ENCODE measurements at regions not wholly inside any gene's neighbourhood (a gene's known extent, or its start where the extent isn't known, plus 50 kb on each side); places are given as distances from the start of the nearest gene placed in this dataset.
"Not testable (repeated sequence)": the region's sequence is repeated elsewhere in the genome, so short reads cannot be mapped to it uniquely, and the experiment has no call there.

DNA sequence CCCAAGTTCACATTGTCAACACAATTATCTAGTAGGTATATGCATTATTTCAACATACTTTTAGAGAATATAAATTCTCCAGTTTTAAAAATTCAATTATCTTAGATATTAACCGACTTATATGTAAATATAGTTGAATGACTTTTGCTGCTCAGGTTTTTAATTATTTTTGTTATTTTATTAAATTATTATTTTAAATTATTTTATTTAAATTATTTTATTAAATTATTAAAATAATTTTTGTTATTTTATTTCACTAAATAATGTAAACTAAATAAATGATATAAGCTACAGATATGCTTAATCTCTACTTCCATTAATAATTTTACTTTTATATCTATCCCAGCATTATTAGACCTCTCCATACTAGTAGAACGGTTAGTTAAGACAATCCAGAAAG is 544.3 kb upstream of the ARRDC3 start:
- intact Hi-C loops (cut with micrococcal nuclease) = no loop called here
- ATAC-seq (no peak), DNase-seq (no peak)
- Mint-ChIP-seq H3K4me3 (no peak overlapping the region), H3K36me3 (ENCODE audit: low read depth) (no peaks in the 10 kb centered on the region), H3K9me3 (no peaks in the 10 kb centered on the region), H3K4me1 (ENCODE audit: low read depth) (no peaks in the 10 kb centered on the region), H3K27ac (no peak overlapping the region), H3K27me3 (no peaks in the 10 kb centered on the region)
- ChIA-PET POLR2A (no interaction called here), CTCF (no interaction called here)
- TF ChIP-seq, protein P1, sequence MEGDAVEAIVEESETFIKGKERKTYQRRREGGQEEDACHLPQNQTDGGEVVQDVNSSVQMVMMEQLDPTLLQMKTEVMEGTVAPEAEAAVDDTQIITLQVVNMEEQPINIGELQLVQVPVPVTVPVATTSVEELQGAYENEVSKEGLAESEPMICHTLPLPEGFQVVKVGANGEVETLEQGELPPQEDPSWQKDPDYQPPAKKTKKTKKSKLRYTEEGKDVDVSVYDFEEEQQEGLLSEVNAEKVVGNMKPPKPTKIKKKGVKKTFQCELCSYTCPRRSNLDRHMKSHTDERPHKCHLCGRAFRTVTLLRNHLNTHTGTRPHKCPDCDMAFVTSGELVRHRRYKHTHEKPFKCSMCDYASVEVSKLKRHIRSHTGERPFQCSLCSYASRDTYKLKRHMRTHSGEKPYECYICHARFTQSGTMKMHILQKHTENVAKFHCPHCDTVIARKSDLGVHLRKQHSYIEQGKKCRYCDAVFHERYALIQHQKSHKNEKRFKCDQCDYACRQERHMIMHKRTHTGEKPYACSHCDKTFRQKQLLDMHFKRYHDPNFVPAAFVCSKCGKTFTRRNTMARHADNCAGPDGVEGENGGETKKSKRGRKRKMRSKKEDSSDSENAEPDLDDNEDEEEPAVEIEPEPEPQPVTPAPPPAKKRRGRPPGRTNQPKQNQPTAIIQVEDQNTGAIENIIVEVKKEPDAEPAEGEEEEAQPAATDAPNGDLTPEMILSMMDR (IDR thresholded peaks at IDR 0.05) = no peak

DNA sequence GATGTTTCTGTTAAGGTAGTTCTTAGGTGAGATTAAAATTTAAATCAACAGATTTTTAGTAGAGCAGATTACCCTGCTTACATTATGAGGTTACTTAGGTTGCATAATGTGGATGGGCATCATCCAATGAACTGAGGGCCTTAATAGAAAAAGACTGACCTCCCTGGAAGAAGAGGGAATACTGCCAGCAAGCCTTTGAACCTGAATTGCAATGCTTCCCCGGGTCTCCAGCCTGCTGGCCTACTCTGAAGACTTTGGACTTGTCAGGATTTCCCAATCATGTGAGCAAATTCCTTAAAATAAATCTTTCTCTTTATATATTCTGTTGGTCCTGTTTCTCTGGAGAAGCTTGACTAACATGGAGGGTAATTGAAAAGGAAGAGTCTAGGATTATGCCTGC is 542.1 kb upstream of the ARRDC3 start:
- Mint-ChIP-seq H3K27ac (no peak overlapping the region), H3K4me3 (no peak overlapping the region), H3K9me3 (no peaks in the 10 kb centered on the region), H3K36me3 (ENCODE audit: low read depth) (no peaks in the 10 kb centered on the region), H3K27me3 (no peaks in the 10 kb centered on the region), H3K4me1 (ENCODE audit: low read depth) (no peaks in the 10 kb centered on the region)
- TF ChIP-seq, protein P1 (IDR thresholded peaks at IDR 0.05) = no peak
- ATAC-seq = no peak
- DNase-seq = no peak
- intact Hi-C loops (cut with micrococcal nuclease) = no loop called here
- ChIA-PET POLR2A (no interaction called here), CTCF (no interaction called here)

DNA sequence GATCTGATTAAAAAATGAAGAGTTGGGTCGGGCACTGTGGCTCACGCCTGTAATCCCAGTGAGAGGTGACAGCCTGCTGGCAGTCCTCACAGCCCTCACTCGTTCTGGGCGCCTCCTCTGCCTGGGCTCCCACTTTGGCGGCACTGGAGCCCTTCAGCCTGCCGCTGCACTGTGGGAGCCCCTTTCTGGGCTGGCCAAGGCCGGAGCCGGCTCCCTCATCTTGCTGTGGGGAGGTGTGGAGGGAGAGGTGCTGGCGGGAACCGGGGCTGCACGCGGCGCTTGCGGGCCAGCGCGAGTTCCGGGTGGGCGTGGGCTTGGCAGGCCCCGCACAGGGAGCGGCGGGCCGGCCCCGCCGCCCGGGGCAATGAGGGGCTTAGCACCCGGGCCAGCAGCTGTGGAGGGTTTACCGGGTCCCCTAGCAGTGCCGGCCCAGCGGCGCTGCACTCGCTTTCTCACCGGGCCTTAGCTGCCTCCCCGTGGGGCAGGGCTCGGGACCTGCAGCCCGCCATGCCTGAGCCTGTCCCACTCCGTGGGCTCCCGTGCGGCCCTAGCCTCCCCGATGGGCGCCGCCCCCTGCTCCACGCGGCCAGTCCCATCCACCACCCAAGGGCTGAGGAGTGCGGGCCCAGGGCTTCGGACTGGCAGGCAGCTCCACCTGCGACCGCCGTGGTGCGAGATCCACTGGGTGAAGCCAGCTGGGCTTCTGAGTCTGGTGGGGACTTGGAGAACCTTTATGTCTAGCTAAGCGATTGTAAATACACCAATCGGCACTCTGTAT is 534.1 kb upstream of the ARRDC3 start:
- H3K36me3 Mint-ChIP-seq (ENCODE audit: low read depth); ATAC-seq; H3K4me1 Mint-ChIP-seq (ENCODE audit: low read depth); CTCF ChIA-PET; H3K27ac Mint-ChIP-seq; intact Hi-C loops (cut with micrococcal nuclease); POLR2A ChIA-PET; H3K9me3 Mint-ChIP-seq; DNase-seq; H3K4me3 Mint-ChIP-seq; H3K27me3 Mint-ChIP-seq: not testable (repeated sequence)

DNA sequence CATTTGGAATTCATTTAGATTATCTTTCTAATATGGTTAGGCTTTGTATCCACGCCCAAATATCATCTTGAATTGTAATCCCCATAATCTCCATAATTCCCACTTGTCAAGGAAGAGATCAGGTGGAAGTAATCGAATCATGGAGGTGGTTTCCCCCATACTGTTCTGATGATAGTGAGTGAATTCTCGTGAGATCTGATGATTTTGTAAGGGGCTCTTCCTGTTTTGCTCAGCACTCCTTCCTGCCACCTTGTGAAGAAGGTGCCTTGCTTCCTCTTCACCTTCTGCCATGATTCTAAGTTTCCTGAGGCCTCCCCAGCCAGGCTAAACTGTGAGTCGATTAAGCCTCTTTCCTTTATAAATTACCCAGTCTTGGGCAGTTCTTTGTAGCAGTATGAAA is 527.5 kb upstream of the ARRDC3 start:
- Mint-ChIP-seq H3K36me3 (ENCODE audit: low read depth) (no peaks in the 10 kb centered on the region), H3K9me3 (peaks cover 5% of the 10 kb centered on the region), H3K27ac (no peak overlapping the region), H3K27me3 (no peaks in the 10 kb centered on the region), H3K4me1 (ENCODE audit: low read depth) (no peaks in the 10 kb centered on the region), H3K4me3 (no peak overlapping the region)
- TF ChIP-seq, protein P1 (IDR thresholded peaks at IDR 0.05) = no peak
- intact Hi-C loops (cut with micrococcal nuclease) = no loop called here
- DNase-seq (no peak), ATAC-seq (no peak)
- ChIA-PET CTCF (no interaction called here), POLR2A (no interaction called here)

DNA sequence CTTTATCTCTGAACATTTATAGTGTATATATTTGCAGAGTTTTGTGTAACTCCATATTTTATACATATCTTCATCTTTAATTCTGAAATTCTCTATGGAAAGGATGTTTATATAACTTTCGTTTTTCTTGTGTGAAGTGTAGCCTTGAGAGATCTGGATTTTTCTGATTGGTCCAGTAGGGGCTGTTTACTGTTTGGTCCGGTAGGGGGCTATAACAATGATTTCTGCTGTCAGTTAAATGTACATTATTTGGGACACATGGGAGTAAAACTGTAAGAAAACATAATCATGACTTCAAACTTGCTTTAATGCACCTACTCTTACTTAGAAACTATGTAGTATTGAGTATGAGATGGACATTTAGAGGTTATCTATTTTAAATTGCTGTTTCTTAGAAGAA is 527.1 kb upstream of the ARRDC3 start:
- peaks cover 5% of the 10 kb centered on the region for H3K9me3 Mint-ChIP-seq
- ChIA-PET POLR2A (no interaction called here), CTCF (no interaction called here)
- ATAC-seq (no peak), DNase-seq (no peak)
- no peak overlapping the region for H3K4me3 Mint-ChIP-seq
- no peaks in the 10 kb centered on the region for H3K27me3 Mint-ChIP-seq
- intact Hi-C loops (cut with micrococcal nuclease) = no loop called here
- no peaks in the 10 kb centered on the region for H3K36me3 Mint-ChIP-seq (ENCODE audit: low read depth)
- H3K4me1 Mint-ChIP-seq (ENCODE audit: low read depth) = no peaks in the 10 kb centered on the region
- TF ChIP-seq, protein P1 (IDR thresholded peaks at IDR 0.05) = no peak
- H3K27ac Mint-ChIP-seq = no peak overlapping the region

Data from activated CD8-positive, alpha-beta T cell treated with anti-CD3 and anti-CD28 coated beads for 36 hours (primary cell).